ENCODE measurements at regions not wholly inside any gene's neighbourhood (a gene's known extent, or its start where the extent isn't known, plus 50 kb on each side); places are given as distances from the start of the nearest gene placed in this dataset.

DNA sequence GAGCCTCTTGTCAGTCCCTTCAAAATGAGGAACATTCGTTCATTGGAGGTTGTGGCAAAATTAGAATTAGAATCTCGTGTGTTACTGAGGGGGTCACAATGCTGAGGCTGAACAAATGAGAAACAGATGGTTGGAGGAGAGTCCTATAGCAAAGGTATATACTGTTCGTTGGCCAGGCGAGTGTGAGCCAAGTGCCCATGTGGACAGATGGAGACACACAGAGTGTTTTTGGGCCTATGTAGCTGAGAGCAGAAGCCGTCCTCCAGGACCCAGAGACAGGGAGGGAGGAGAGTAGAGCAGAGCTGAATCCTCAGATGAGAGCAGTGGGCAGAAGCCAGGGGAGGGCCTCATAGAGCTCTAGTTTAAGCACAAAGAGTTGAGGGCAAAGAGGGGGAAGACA lies 98.9 kb downstream of the NR1D2 start:
- DNase-seq (ENCODE audit: low read depth): no peak
- H3K4me3 ChIP-seq (ENCODE audit: low read depth, low read length): no peak overlapping the region
- TF ChIP-seq CTCF (IDR thresholded peaks at IDR 0.05; ENCODE audit: low read depth, low read length, missing control alignments): no peak
- in situ Hi-C loops (cut with HindIII; ENCODE audit: low sequenced_read_pairs): no loop called here

- in situ Hi-C loops (cut with HindIII; ENCODE audit: low sequenced_read_pairs): no loop called here
- DNase-seq (ENCODE audit: low read depth): no peak
- no peak overlapping the region for H3K4me3 ChIP-seq (ENCODE audit: low read depth, low read length)
- no peak for TF ChIP-seq CTCF (IDR thresholded peaks at IDR 0.05; ENCODE audit: low read depth, low read length, missing control alignments)
These were observed 101.1 kb downstream of the NR1D2 start for GRCh38 chr3:24046214-24046613.

DNA sequence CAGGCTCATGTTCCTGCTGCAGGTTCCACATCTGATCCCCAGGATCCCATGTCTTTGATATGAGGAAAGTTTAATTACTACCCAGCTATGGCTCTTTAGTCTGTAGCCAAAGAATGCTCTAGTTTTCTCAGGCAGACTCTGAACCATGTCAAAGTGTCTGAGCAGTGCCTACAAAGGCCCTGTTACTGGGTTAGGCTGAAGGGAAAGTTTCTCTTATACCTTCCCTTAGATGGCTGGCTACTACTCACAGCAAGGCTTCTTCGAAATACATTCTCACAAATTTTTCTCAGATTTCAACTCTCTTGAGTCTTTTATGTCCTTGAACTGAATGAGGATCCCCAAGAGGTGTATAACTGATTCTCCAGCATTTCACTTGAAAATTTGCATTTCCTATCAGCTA lies 102.4 kb downstream of the NR1D2 start:
- H3K4me3 ChIP-seq (ENCODE audit: low read depth, low read length): no peak overlapping the region
- TF ChIP-seq CTCF (IDR thresholded peaks at IDR 0.05; ENCODE audit: low read depth, low read length, missing control alignments): no peak
- DNase-seq (ENCODE audit: low read depth): peak; percentile 1
- in situ Hi-C loops (cut with HindIII; ENCODE audit: low sequenced_read_pairs): no loop called here

DNA sequence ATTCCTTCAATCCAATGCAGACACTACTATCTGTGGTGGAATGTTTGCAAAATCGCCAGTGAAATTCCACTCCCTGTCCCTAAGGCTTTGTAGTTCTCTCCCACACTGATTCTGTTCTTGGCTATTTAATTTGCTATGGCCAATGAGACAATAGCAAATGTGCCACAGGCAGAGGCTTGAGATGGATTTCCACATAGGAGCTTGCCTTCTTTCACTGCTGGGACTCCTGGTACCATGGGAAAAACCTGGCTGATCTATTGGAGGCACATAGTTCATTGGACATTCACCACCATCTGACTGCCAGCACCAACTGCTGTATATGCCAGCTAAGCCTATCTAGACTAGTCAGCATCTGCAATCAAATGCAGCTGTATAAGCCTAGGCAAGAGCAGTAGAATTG lies 103.8 kb downstream of the NR1D2 start:
- in situ Hi-C loops (cut with HindIII; ENCODE audit: low sequenced_read_pairs): no loop called here
- H3K4me3 ChIP-seq (ENCODE audit: low read depth, low read length): no peak overlapping the region
- no peak for TF ChIP-seq CTCF (IDR thresholded peaks at IDR 0.05; ENCODE audit: low read depth, low read length, missing control alignments)
- DNase-seq (ENCODE audit: low read depth): no peak

- no peak for DNase-seq (ENCODE audit: low read depth)
- H3K4me3 ChIP-seq (ENCODE audit: low read depth, low read length): no peak overlapping the region
- in situ Hi-C loops (cut with HindIII; ENCODE audit: low sequenced_read_pairs): no loop called here
- no peak for TF ChIP-seq CTCF (IDR thresholded peaks at IDR 0.05; ENCODE audit: low read depth, low read length, missing control alignments)
These were observed 107.4 kb downstream of the NR1D2 start for GRCh38 chr3:24052446-24052845.

GRCh38 chr3:24058940-24059705 lies 114.0 kb downstream of the NR1D2 start:
- no peak overlapping the region for H3K4me3 ChIP-seq (ENCODE audit: low read depth, low read length)
- no peak for TF ChIP-seq CTCF (IDR thresholded peaks at IDR 0.05; ENCODE audit: low read depth, low read length, missing control alignments)
- no peak for DNase-seq (ENCODE audit: low read depth)
- in situ Hi-C loops (cut with HindIII; ENCODE audit: low sequenced_read_pairs): no loop called here

Data from astrocyte of the cerebellum (primary cell).